Heart left ventricle (tissue), 13 donors: ENCODE measurements at regions not wholly inside any gene's neighbourhood (a gene's known extent, or its start where the extent isn't known, plus 50 kb on each side); places are given as distances from the start of the nearest gene placed in this dataset.

Experiments used
- POLR2A ChIP-seq, 2 donors: fragments of 450-650 bp; IDR thresholded peaks; one replicate each; pipeline ENCODE4 v1.6.1; 2017; ENCODE audit warnings: antibody characterized with exemption in 2 of 2, mild to moderate bottlenecking in 2 of 2, moderate library complexity in 2 of 2
- TF ChIP-seq, protein P1 (sequence below), 12 donors: fragments of 200-600 bp; sonication (generic) in 4 of 12; IDR thresholded peaks; one replicate each; pipeline versions ENCODE4 v1.5.0 to v1.8.0; 2018 to 2022; ENCODE audit warnings: antibody characterized with exemption in 12 of 12, mild to moderate bottlenecking in 5 of 12
- donor health status: ischemic (EF 13 %, LVEDD 7.1; RV severe dilation, severe dysfunction).
- donor health status: DM: no; HTN: yes; CAD: no.
- donor health status: DM: no; HTN: no; CAD: no.
- donor health status: ischemic (EF 25% LVEDD 6.9; RV normal size, moderate dysfunction).
- donor health status: ischemic (EF 25% LVEDD 5.7; RV mildly dilated, moderate dysfunction).
- donor health status: ischemic (EF 35%, LVEDD 5.7; RV mildly dilated, moderate dysfunction).
- donor health status: nonischemic (EF 11% LVEDD 7.7; RV severe dilation, severe dysfunction).
- donor health status: DM: yes; HTN: yes; CAD: no.
- donor health status: PGD.
- donor health status: ischemic (EF 29% LVEDD 5.4; RV normal size, mild dysfunction).
- donor health status: nonischemic (EF 23%, LVEDD 6.1; RV moderate dilation, normal function).

DNA sequence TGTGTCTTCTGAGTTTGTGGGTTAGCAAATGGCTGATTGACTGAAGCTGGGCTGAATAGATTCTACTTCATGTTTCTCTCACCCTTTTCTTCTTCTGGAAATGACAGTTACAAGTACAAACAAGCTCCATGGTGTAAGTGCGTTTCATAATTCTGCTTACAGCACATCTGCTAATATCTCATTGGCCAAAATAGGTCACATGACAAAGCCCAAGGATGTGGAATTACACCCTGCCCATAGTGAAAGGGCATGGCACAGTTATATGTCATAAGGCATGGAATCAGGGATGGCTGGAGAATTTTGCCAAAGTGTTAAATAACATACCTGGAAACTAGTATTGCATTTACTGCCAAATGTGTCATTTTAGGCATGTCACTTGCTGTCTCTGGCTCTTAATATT, 327.2 kb downstream of the NKX6-1 start:
- TF ChIP-seq, protein P1, sequence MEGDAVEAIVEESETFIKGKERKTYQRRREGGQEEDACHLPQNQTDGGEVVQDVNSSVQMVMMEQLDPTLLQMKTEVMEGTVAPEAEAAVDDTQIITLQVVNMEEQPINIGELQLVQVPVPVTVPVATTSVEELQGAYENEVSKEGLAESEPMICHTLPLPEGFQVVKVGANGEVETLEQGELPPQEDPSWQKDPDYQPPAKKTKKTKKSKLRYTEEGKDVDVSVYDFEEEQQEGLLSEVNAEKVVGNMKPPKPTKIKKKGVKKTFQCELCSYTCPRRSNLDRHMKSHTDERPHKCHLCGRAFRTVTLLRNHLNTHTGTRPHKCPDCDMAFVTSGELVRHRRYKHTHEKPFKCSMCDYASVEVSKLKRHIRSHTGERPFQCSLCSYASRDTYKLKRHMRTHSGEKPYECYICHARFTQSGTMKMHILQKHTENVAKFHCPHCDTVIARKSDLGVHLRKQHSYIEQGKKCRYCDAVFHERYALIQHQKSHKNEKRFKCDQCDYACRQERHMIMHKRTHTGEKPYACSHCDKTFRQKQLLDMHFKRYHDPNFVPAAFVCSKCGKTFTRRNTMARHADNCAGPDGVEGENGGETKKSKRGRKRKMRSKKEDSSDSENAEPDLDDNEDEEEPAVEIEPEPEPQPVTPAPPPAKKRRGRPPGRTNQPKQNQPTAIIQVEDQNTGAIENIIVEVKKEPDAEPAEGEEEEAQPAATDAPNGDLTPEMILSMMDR (IDR thresholded peaks at IDR 0.05), result no peak
- TF ChIP-seq POLR2A (IDR thresholded peaks at IDR 0.05), result no peak
